Lower leg skin (tissue), 4 donors: ENCODE measurements at regions not wholly inside any gene's neighbourhood (a gene's known extent, or its start where the extent isn't known, plus 50 kb on each side); places are given as distances from the start of the nearest gene placed in this dataset.

Experiments
- DNase-seq, 2 donors: peaks; one replicate each; pipeline ENCODE4 v3.0.0-alpha.2; 2019; ENCODE audit warnings: low spot score in 2 of 2
- H3K4me3 ChIP-seq: fragments of 200-600 bp; sonication (generic); 2 replicates; pipeline ENCODE4 v1.5.1; 2017; ENCODE audit warnings: mild to moderate bottlenecking, low read depth; ENCODE audit not compliant: poor library complexity, severe bottlenecking
- POLR2A ChIP-seq, 2 donors: fragments of 450-650 bp; IDR thresholded peaks; one replicate each; pipeline ENCODE4 v1.6.1; 2016 to 2017; ENCODE audit warnings: antibody characterized with exemption in 2 of 2, mild to moderate bottlenecking in 1 of 2, moderate library complexity in 1 of 2
- WGBS, 2 donors: methylation state at CpG; one replicate each; pipeline ENCODE4 v1.1.5; 2018; 5-methylcytosine and 5-hydroxymethylcytosine counted together
- intact Hi-C: fragments of 100-400 bp; cut with DNase I; formaldehyde crosslinking; loops from one replicate; pipeline ENCODE4 v1.15.0; 2023; ENCODE audit warnings: low total_unique reads
- TF ChIP-seq, protein P1 (sequence below), 3 donors: fragments of 450-650 bp; IDR thresholded peaks; one replicate each; pipeline ENCODE4 v1.5.1; 2016; ENCODE audit warnings: antibody characterized with exemption in 3 of 3, mild to moderate bottlenecking in 3 of 3, moderate library complexity in 2 of 3

DNA sequence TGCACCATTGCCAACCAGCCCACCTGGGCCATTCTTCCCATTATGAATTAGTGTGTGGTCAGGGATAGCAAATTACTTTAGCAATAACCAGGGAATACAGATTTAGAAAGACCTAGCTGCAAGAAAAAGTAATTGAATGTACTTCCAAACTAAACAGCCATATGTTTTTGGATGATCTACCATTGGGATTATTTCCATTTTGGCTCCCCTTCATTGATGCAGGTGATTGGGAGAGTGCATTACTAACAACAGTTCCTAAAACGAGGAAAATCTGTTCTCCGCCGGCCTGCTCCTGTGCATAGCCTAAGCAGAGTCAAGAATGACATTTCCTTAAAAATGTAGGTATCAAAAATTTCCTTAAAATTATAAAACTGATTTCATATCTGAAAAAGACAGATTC is 58.5 kb downstream of the MAIP1 start:
- WGBS, 2 donors, result 94 to 95% methylated on average over 3 of the region's 3 CpGs
- no peak for DNase-seq
- intact Hi-C loops, result no loop called here
- TF ChIP-seq, protein P1, sequence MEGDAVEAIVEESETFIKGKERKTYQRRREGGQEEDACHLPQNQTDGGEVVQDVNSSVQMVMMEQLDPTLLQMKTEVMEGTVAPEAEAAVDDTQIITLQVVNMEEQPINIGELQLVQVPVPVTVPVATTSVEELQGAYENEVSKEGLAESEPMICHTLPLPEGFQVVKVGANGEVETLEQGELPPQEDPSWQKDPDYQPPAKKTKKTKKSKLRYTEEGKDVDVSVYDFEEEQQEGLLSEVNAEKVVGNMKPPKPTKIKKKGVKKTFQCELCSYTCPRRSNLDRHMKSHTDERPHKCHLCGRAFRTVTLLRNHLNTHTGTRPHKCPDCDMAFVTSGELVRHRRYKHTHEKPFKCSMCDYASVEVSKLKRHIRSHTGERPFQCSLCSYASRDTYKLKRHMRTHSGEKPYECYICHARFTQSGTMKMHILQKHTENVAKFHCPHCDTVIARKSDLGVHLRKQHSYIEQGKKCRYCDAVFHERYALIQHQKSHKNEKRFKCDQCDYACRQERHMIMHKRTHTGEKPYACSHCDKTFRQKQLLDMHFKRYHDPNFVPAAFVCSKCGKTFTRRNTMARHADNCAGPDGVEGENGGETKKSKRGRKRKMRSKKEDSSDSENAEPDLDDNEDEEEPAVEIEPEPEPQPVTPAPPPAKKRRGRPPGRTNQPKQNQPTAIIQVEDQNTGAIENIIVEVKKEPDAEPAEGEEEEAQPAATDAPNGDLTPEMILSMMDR (IDR thresholded peaks at IDR 0.05), result no peak
- no peak for TF ChIP-seq POLR2A (IDR thresholded peaks at IDR 0.05)
- H3K4me3 ChIP-seq, result no peak overlapping the region

DNA sequence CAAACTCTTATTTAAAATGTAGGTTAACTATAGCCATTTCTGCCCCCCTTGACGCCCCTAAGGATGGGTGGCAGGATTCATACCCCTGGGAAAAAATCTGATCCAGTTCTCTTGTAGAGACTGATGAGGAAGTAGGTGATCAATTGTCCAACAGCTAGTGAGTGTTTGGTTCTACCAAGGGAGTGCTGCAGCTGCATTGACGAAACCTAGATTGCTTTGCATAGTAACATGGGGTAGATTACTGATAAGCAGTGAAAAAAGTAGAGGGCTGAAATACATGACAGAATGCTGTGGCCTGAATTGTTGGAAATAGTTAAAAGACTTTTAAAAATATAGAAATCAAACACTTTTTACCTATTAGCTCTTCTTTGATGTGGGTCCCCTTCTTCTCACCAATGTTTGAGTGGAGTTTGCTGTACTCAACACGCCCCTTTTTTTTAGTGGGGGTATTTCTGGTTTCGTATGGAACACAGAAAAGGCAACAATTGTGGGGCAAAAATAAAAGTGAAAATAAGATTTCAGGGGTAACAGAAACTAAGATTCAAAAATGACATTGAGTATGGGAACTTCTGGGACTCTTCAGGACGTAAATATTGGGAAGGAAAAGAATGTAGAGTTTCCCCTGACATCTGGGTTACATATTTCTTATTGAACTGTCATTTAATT is 66.2 kb downstream of the MAIP1 start:
- TF ChIP-seq, protein P1 (IDR thresholded peaks at IDR 0.05), result no peak
- TF ChIP-seq POLR2A (IDR thresholded peaks at IDR 0.05), result no peak
- DNase-seq, result no peak
- 77 to 81% methylated on average over 5 of the region's 5 CpGs for WGBS, 2 donors
- intact Hi-C loops, result no loop called here
- H3K4me3 ChIP-seq, result no peak overlapping the region

DNA sequence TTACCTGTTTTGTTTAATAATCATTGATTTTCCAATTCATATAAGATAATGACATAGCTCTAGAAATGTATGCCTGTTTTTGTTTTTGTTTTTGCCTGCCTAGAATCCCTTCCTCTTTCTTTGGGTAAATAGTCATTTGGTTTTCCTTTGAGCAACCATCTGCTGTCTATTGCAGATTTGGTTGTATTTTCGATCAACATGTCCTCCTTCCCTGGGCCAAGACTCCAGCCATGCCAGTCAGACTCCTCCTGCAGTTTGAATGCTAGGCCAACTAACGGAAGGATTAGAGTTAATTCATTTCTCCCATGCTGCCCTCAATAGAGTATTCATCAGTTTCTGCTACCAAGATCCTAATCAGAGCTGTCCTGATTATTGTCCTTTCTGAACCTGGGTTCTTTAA is 67.1 kb downstream of the MAIP1 start:
- intact Hi-C loops, result no loop called here
- TF ChIP-seq, protein P1 (IDR thresholded peaks at IDR 0.05), result no peak
- no peak overlapping the region for H3K4me3 ChIP-seq
- no peak for DNase-seq
- 90 to 91% methylated on average over 2 of the region's 2 CpGs for WGBS, 2 donors

DNA sequence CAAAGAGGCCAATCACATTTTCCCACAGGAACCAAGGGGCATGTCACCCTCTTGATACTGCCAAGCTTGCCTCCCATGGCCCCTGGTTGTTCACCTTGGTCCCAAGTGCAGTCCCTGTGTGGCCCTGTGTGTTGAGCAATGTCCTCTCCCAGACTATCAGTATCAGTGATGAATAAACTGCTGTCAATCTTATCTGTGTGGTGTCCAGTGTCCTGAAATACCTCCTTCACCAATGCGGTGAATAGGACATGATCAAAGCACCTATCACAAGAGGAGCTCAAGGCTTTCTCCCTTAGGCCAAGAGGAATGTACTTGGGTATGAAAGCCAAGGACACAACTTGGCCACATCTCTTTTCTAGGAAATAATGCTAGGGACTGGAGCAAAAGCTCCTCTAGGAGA is 68.2 kb downstream of the MAIP1 start:
- 92 to 100% methylated on average over 1 of the region's 1 CpG for WGBS, 2 donors
- H3K4me3 ChIP-seq, result no peak overlapping the region
- TF ChIP-seq, protein P1 (IDR thresholded peaks at IDR 0.05), result no peak
- no peak for TF ChIP-seq POLR2A (IDR thresholded peaks at IDR 0.05)
- no peak for DNase-seq
- intact Hi-C loops, result no loop called here

DNA sequence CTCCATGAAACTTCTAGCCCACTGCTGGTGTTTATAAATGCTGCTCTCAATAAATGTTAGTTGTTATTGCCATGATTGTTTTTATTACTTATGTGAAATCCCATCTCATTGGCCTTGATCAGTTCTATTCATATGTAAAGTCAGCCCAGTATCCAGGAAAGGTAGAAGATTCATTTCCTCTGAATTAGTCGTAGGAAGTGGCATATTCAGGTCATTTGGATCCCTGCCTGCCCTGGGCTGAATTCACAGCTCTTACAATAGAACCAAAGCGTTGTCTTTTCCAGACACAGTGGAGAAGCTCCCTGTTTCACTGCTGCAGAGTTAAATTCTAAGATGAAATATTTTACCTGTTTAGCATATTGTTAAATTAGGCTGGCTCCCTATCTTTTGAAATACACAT is 70.3 kb downstream of the MAIP1 start:
- no peak overlapping the region for H3K4me3 ChIP-seq
- DNase-seq, result no peak
- intact Hi-C loops, result no loop called here
- TF ChIP-seq POLR2A (IDR thresholded peaks at IDR 0.05), result no peak
- TF ChIP-seq, protein P1 (IDR thresholded peaks at IDR 0.05), result no peak
- WGBS, 2 donors, result 48 to 50% methylated on average over 2 of the region's 2 CpGs
